ENCODE measurements at regions not wholly inside any gene's neighbourhood (a gene's known extent, or its start where the extent isn't known, plus 50 kb on each side); places are given as distances from the start of the nearest gene placed in this dataset.

- no peaks in the 10 kb centered on the region for H3K36me3 ChIP-seq
- no peak for DNase-seq
- H3K9me3 ChIP-seq (replicated peaks): peaks cover 22% of the 10 kb centered on the region
- intact Hi-C loops (cut with micrococcal nuclease): no loop called here
- H3K27me3 ChIP-seq (ENCODE audit: low read depth): no peaks in the 10 kb centered on the region
- no peaks in the 10 kb centered on the region for H3K4me1 ChIP-seq
- H3K4me3 ChIP-seq: no peak overlapping the region
- H3K27ac ChIP-seq (replicated peaks): no peak overlapping the region
- no peak for TF ChIP-seq CTCF (IDR thresholded peaks at IDR 0.05; ENCODE audit: borderline replicate concordance)
These were observed 759.7 kb upstream of the RGS18 start for GRCh38 chr1:191398551-191398950.

- TF ChIP-seq CTCF (IDR thresholded peaks at IDR 0.05; ENCODE audit: borderline replicate concordance): no peak
- Histone ChIP-seq H3K4me3 (no peak overlapping the region), H3K9me3 (replicated peaks) (no peaks in the 10 kb centered on the region), H3K27ac (replicated peaks) (no peak overlapping the region), H3K4me1 (no peaks in the 10 kb centered on the region), H3K36me3 (no peaks in the 10 kb centered on the region), H3K27me3 (ENCODE audit: low read depth) (no peaks in the 10 kb centered on the region)
- intact Hi-C loops (cut with micrococcal nuclease): no loop called here
- no peak for DNase-seq
These were observed 752.8 kb upstream of the RGS18 start for GRCh38 chr1:191405417-191405816.

- H3K4me1 ChIP-seq: no peaks in the 10 kb centered on the region
- no peaks in the 10 kb centered on the region for H3K36me3 ChIP-seq
- intact Hi-C loops (cut with micrococcal nuclease): no loop called here
- TF ChIP-seq CTCF (IDR thresholded peaks at IDR 0.05; ENCODE audit: borderline replicate concordance): no peak
- no peaks in the 10 kb centered on the region for H3K27me3 ChIP-seq (ENCODE audit: low read depth)
- H3K4me3 ChIP-seq: no peak overlapping the region
- no peak for DNase-seq
- H3K27ac ChIP-seq (replicated peaks): no peak overlapping the region
- H3K9me3 ChIP-seq (replicated peaks): no peaks in the 10 kb centered on the region
These were observed 743.2 kb upstream of the RGS18 start for GRCh38 chr1:191414981-191415640.

- H3K27me3 ChIP-seq (ENCODE audit: low read depth): no peaks in the 10 kb centered on the region
- no peak overlapping the region for H3K27ac ChIP-seq (replicated peaks)
- H3K9me3 ChIP-seq (replicated peaks): no peaks in the 10 kb centered on the region
- no peaks in the 10 kb centered on the region for H3K36me3 ChIP-seq
- no peak overlapping the region for H3K4me3 ChIP-seq
- H3K4me1 ChIP-seq: no peaks in the 10 kb centered on the region
- no peak for DNase-seq
- intact Hi-C loops (cut with micrococcal nuclease): no loop called here
- no peak for TF ChIP-seq CTCF (IDR thresholded peaks at IDR 0.05; ENCODE audit: borderline replicate concordance)
These were observed 738.4 kb upstream of the RGS18 start for GRCh38 chr1:191419842-191420241.

- Histone ChIP-seq H3K27ac (replicated peaks) (no peak overlapping the region), H3K9me3 (replicated peaks) (peaks cover 13% of the 10 kb centered on the region), H3K27me3 (ENCODE audit: low read depth) (no peaks in the 10 kb centered on the region), H3K4me1 (no peaks in the 10 kb centered on the region), H3K4me3 (no peak overlapping the region), H3K36me3 (no peaks in the 10 kb centered on the region)
- TF ChIP-seq CTCF (IDR thresholded peaks at IDR 0.05; ENCODE audit: borderline replicate concordance): no peak
- intact Hi-C loops (cut with micrococcal nuclease): no loop called here
- no peak for DNase-seq
These were observed 730.7 kb upstream of the RGS18 start for GRCh38 chr1:191427593-191427992.

Measured in left ventricle myocardium inferior (tissue), 1 donor.